ENCODE measurements at regions not wholly inside any gene's neighbourhood (a gene's known extent, or its start where the extent isn't known, plus 50 kb on each side); places are given as distances from the start of the nearest gene placed in this dataset.

GRCh38 chr5:133854554-133854953, 113.9 kb downstream of the C5orf15 start:
- no peak for DNase-seq
- no peak for ATAC-seq

GRCh38 chr5:133853646-133854365, 114.6 kb downstream of the C5orf15 start:
- ATAC-seq (no peak), DNase-seq (no peak)

- ATAC-seq (no peak), DNase-seq (no peak)
These were observed 116.9 kb downstream of the C5orf15 start for GRCh38 chr5:133851521-133851920.

- DNase-seq (no peak), ATAC-seq (no peak)
These were observed 117.6 kb downstream of the C5orf15 start for GRCh38 chr5:133850811-133851210.

GRCh38 chr5:133849116-133849515, 119.3 kb downstream of the C5orf15 start:
- no peak for DNase-seq
- no peak for ATAC-seq

- ATAC-seq (peak; percentile 17), DNase-seq (no peak)
These were observed 120.0 kb downstream of the C5orf15 start for GRCh38 chr5:133848341-133848811.

GRCh38 chr5:133847886-133848285, 120.5 kb downstream of the C5orf15 start:
- ATAC-seq (no peak), DNase-seq (no peak)

GRCh38 chr5:133847301-133847700, 121.1 kb downstream of the C5orf15 start:
- ATAC-seq, result no peak
- DNase-seq, result no peak

- ATAC-seq, result no peak
- no peak for DNase-seq
These were observed 121.8 kb downstream of the C5orf15 start for GRCh38 chr5:133846478-133847226.

- DNase-seq, result no peak
These were observed 123.2 kb downstream of the C5orf15 start for GRCh38 chr5:133845271-133845670.

GRCh38 chr5:133844836-133845235, 123.6 kb downstream of the C5orf15 start:
- ATAC-seq, result no peak
- no peak for DNase-seq

More at GRCh38 chr5:133845271-133845670, 123.2 kb downstream of the C5orf15 start:
- no peak for ATAC-seq

GRCh38 chr5:133843911-133844310, 124.5 kb downstream of the C5orf15 start:
- DNase-seq (no peak), ATAC-seq (no peak)

- no peak for ATAC-seq
- DNase-seq, result no peak
These were observed 125.4 kb downstream of the C5orf15 start for GRCh38 chr5:133842846-133843611.

GRCh38 chr5:133841831-133842750, 126.3 kb downstream of the C5orf15 start:
- no peak for DNase-seq

GRCh38 chr5:133840168-133840567, 128.3 kb downstream of the C5orf15 start:
- DNase-seq, result no peak
- no peak for ATAC-seq

More at GRCh38 chr5:133841831-133842750, 126.3 kb downstream of the C5orf15 start:
- ATAC-seq, result no peak

- ATAC-seq (no peak), DNase-seq (no peak)
These were observed 128.7 kb downstream of the C5orf15 start for GRCh38 chr5:133839721-133840120.

- ATAC-seq (no peak), DNase-seq (no peak)
These were observed 129.3 kb downstream of the C5orf15 start for GRCh38 chr5:133839090-133839489.

- DNase-seq, result no peak
- no peak for ATAC-seq
These were observed 130.1 kb downstream of the C5orf15 start for GRCh38 chr5:133838286-133838685.

- ATAC-seq (peak; percentile 26), DNase-seq (no peak)
These were observed 136.8 kb downstream of the C5orf15 start for GRCh38 chr5:133831491-133832224.

GRCh38 chr5:133830911-133831310, 137.5 kb downstream of the C5orf15 start:
- no peak for DNase-seq
- no peak for ATAC-seq

- no peak for ATAC-seq
- DNase-seq, result no peak
These were observed 138.1 kb downstream of the C5orf15 start for GRCh38 chr5:133830281-133830680.
